HL-60 (cell line): ENCODE measurements at regions not wholly inside any gene's neighbourhood (a gene's known extent, or its start where the extent isn't known, plus 50 kb on each side); places are given as distances from the start of the nearest gene placed in this dataset.

Source experiments
- DNase-seq, 2 experiments: peaks; one replicate each; pipeline ENCODE4 v3.0.0-alpha.2; 2010 to 2020; ENCODE audit warnings: low read depth in 1 of 2, low spot score in 1 of 2
- H3K27ac ChIP-seq: fragments of 250-450 bp; sonication (Bioruptor Pico); replicated peaks from 2 replicates; pipeline ENCODE4 v1.5.1; 2020; ENCODE audit warnings: mild to moderate bottlenecking, moderate library complexity
- H3K27me3 ChIP-seq: fragments of 250-450 bp; sonication (Bioruptor Pico); 2 replicates; pipeline ENCODE4 v1.5.1; 2021; ENCODE audit warnings: mild to moderate bottlenecking, moderate library complexity; ENCODE audit not compliant: insufficient read depth, poor library complexity, severe bottlenecking
- H3K4me3 ChIP-seq: replicated peaks from 2 replicates; pipeline ENCODE4 v1.5.1; 2011; ENCODE audit warnings: mild to moderate bottlenecking, control low read depth, low read length; ENCODE audit not compliant: insufficient read depth
- CTCF ChIP-seq: IDR thresholded peaks from one replicate; pipeline ENCODE4 v1.5.1; 2011; ENCODE audit warnings: low read length, control low read depth, inconsistent platforms; ENCODE audit not compliant: insufficient read depth
- GABPA ChIP-seq: IDR thresholded peaks from 2 replicates; pipeline ENCODE4 v1.6.1; 2012; ENCODE audit warnings: low read depth
- POLR2AphosphoS5 ChIP-seq: IDR thresholded peaks from 2 replicates; pipeline ENCODE4 v1.6.1; 2012; ENCODE audit warnings: low read depth
- REST ChIP-seq: IDR thresholded peaks from 2 replicates; pipeline ENCODE4 v1.6.1; 2012; ENCODE audit warnings: low read depth; ENCODE audit not compliant: insufficient replicate concordance
- SPI1 ChIP-seq: IDR thresholded peaks from 2 replicates; pipeline ENCODE4 v1.6.1; 2012; ENCODE audit warnings: low read depth, mild to moderate bottlenecking, borderline replicate concordance

DNA sequence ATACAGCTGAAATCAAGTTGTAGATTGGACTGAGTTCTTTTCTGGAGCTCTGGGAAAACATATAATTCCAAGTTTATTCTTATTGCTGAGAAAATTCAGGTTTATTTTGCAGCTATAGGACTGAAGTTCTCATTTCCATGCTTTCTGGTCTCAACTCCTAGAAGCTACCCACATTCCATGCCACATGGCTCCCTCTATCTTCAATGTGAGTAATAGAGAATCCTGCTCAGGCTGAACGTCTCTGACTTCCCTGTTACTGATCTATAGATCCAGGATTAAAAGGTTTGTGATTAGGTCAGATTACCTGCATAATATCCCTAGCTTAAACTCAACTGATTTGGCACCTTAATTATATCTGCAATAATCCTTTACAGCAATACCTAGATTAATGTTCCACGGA, 453.8 kb upstream of the MC4R start:
- Histone ChIP-seq H3K27ac (no peak overlapping the region), H3K4me3 (no peak overlapping the region), H3K27me3 (no peaks in the 10 kb centered on the region)
- TF ChIP-seq REST (no peak), CTCF (no peak), POLR2AphosphoS5 (no peak), GABPA (no peak), SPI1 (no peak)
- DNase-seq, result no peak

GRCh38 chr18:60831971-60832370, 459.4 kb upstream of the MC4R start:
- TF ChIP-seq CTCF (no peak), REST (no peak), POLR2AphosphoS5 (no peak), SPI1 (no peak), GABPA (no peak)
- Histone ChIP-seq H3K27ac (no peak overlapping the region), H3K27me3 (no peaks in the 10 kb centered on the region), H3K4me3 (no peak overlapping the region)
- no peak for DNase-seq

- no peak for TF ChIP-seq POLR2AphosphoS5
- no peak for TF ChIP-seq CTCF
- no peak for TF ChIP-seq SPI1
- TF ChIP-seq GABPA, result no peak
- no peak for TF ChIP-seq REST
Observed at GRCh38 chr18:60838677-60839076, 466.1 kb upstream of the MC4R start.

More at GRCh38 chr18:60838677-60839076, 466.1 kb upstream of the MC4R start:
- Histone ChIP-seq H3K27ac (no peak overlapping the region), H3K4me3 (no peak overlapping the region), H3K27me3 (no peaks in the 10 kb centered on the region)
- no peak for DNase-seq
